IMR-90 (cell line): ENCODE measurements at regions not wholly inside any gene's neighbourhood (a gene's known extent, or its start where the extent isn't known, plus 50 kb on each side); places are given as distances from the start of the nearest gene placed in this dataset.

Experiments
- ATAC-seq: fragments of 200-7000 bp; cut with Tn5 transposase; 2 replicates; pipeline ENCODE4 v1.9.1; 2020; ENCODE audit warnings: low read depth, mild to moderate bottlenecking, moderate library complexity
- BruUV-seq: library from RNA; stranded (reverse); fragments of 400-500 nt; replicated peaks from 2 replicates; lab custom pipeline; 2021; lab: Mats Ljungman, UMichigan
- CTCF ChIA-PET: fragments of 300-600 bp; formaldehyde crosslinking; extraction: SDS; loops from one replicate; lab custom pipeline; 2021; ENCODE audit warnings: antibody characterized with exemption; lab: Yijun Ruan, JAX
- POLR2A ChIA-PET: fragments of 300-600 bp; sonication (Branson Sonifier 250); formaldehyde crosslinking; loops from one replicate; lab custom pipeline; 2022; ENCODE audit warnings: antibody characterized with exemption; ENCODE audit not compliant: unreplicated experiment; lab: Charles Lee
- DNase-seq: peaks from one replicate; pipeline ENCODE4 v3.0.0; 2013
- H2AFZ ChIP-seq: replicated peaks from 2 replicates; pipeline ENCODE3; 2013; ENCODE audit warnings: low read length, mild to moderate bottlenecking; ENCODE audit not compliant: poor library complexity
- H2AK5ac ChIP-seq: 2 replicates; pipeline ENCODE4 v1.6.1; 2013; ENCODE audit warnings: low read depth, low read length, inconsistent platforms
- H2AK9ac ChIP-seq: replicated peaks from 2 replicates; pipeline ENCODE3; 2013; ENCODE audit warnings: mild to moderate bottlenecking, low read depth, low read length, moderate library complexity; ENCODE audit not compliant: poor library complexity
- H2BK120ac ChIP-seq: 2 replicates; pipeline ENCODE4 v1.6.1; 2013; ENCODE audit warnings: low read depth, low read length, inconsistent platforms
- H2BK15ac ChIP-seq: 3 replicates; pipeline ENCODE4 v1.6.1; 2013; ENCODE audit warnings: low read depth, low read length, inconsistent platforms
- H2BK20ac ChIP-seq: 2 replicates; pipeline ENCODE4 v1.6.1; 2013; ENCODE audit warnings: low read depth, mild to moderate bottlenecking, inconsistent platforms, low read length, moderate library complexity
- H2BK5ac ChIP-seq: 2 replicates; pipeline ENCODE4 v1.6.1; 2013; ENCODE audit warnings: mild to moderate bottlenecking, low read depth, low read length, inconsistent platforms; ENCODE audit not compliant: poor library complexity, severe bottlenecking
- H3K14ac ChIP-seq: replicated peaks from 2 replicates; pipeline ENCODE4 v1.6.1; 2013; ENCODE audit warnings: low read depth, low read length, inconsistent platforms
- H3K18ac ChIP-seq: 2 replicates; pipeline ENCODE4 v1.6.1; 2013; ENCODE audit warnings: low read depth, low read length, control low read depth
- H3K23ac ChIP-seq: 2 replicates; pipeline ENCODE4 v1.6.1; 2013; ENCODE audit warnings: low read depth, low read length, inconsistent platforms
- H3K27ac ChIP-seq: 2 replicates; pipeline ENCODE4 v1.5.1; 2013; ENCODE audit warnings: mild to moderate bottlenecking, control low read depth, low read length; ENCODE audit not compliant: insufficient read depth
- H3K27me3 ChIP-seq: 2 replicates; pipeline ENCODE4 v1.6.1; 2013; ENCODE audit warnings: low read length; ENCODE audit not compliant: control insufficient read depth, insufficient read depth
- H3K36me3 ChIP-seq: 2 replicates; pipeline ENCODE4 v1.6.1; 2013; ENCODE audit warnings: low read length, mixed read lengths; ENCODE audit not compliant: control insufficient read depth, insufficient read depth
- H3K4ac ChIP-seq: 2 replicates; pipeline ENCODE4 v1.6.1; 2013; ENCODE audit warnings: low read depth, low read length, inconsistent platforms
- H3K4me1 ChIP-seq: 2 replicates; pipeline ENCODE4 v1.6.1; 2013; ENCODE audit warnings: low read length, mixed read lengths; ENCODE audit not compliant: control insufficient read depth, insufficient read depth
- H3K4me2 ChIP-seq: 2 replicates; pipeline ENCODE4 v1.6.1; 2013; ENCODE audit warnings: low read depth, mild to moderate bottlenecking, control low read depth, low read length, moderate library complexity
- H3K4me3 ChIP-seq: 2 replicates; pipeline ENCODE4 v1.5.1; 2013; ENCODE audit warnings: low read depth, mild to moderate bottlenecking, control low read depth, low read length, moderate library complexity; ENCODE audit not compliant: insufficient read depth
- H3K56ac ChIP-seq: 2 replicates; pipeline ENCODE4 v1.6.1; 2013; ENCODE audit warnings: low read length, inconsistent platforms; ENCODE audit not compliant: insufficient read depth; ENCODE audit errors: extremely low read depth
- H3K79me1 ChIP-seq, 2 experiments: 2 replicates each; pipeline ENCODE4 v1.6.1; 2013; ENCODE audit warnings: low read length in 2 of 2, inconsistent platforms in 1 of 2, low read depth in 1 of 2
- H3K9ac ChIP-seq: 2 replicates; pipeline ENCODE4 v1.6.1; 2013; ENCODE audit warnings: low read depth, low read length, control low read depth
- H3K9me1 ChIP-seq: 2 replicates; pipeline ENCODE4 v1.6.1; 2013; ENCODE audit warnings: low read length, inconsistent platforms; ENCODE audit not compliant: insufficient read depth
- H3K9me3 ChIP-seq: 2 replicates; pipeline ENCODE4 v1.6.1; 2013; ENCODE audit warnings: low read length; ENCODE audit not compliant: control insufficient read depth, insufficient read depth
- H4K20me1 ChIP-seq: 2 replicates; pipeline ENCODE4 v1.6.1; 2013; ENCODE audit warnings: low read length, inconsistent platforms; ENCODE audit not compliant: insufficient read depth
- H4K5ac ChIP-seq: 2 replicates; pipeline ENCODE4 v1.6.1; 2013; ENCODE audit warnings: mild to moderate bottlenecking, low read depth, low read length, control low read depth
- H4K8ac ChIP-seq, 2 experiments: 2 replicates each; pipeline ENCODE4 v1.6.1; 2013; ENCODE audit warnings: low read depth in 2 of 2, low read length in 2 of 2, control low read depth in 1 of 2, inconsistent platforms in 1 of 2
- H4K91ac ChIP-seq: 2 replicates; pipeline ENCODE4 v1.6.1; 2013; ENCODE audit warnings: low read depth, low read length, inconsistent platforms; ENCODE audit not compliant: insufficient read depth
- BHLHE40 ChIP-seq: fragments of 150-350 bp; IDR thresholded peaks from 2 replicates; pipeline ENCODE4 v1.6.1; 2016; ENCODE audit warnings: mild to moderate bottlenecking, low read depth, low read length
- CHD1 ChIP-seq: IDR thresholded peaks from 2 replicates; pipeline ENCODE4 v1.6.1; 2012; ENCODE audit warnings: low read depth, low read length, improper control_type of control experiment
- MAZ ChIP-seq: IDR thresholded peaks from 2 replicates; pipeline ENCODE4 v1.6.1; 2012; ENCODE audit warnings: low read depth, mild to moderate bottlenecking, low read length, improper control_type of control experiment, moderate library complexity, borderline replicate concordance
- NFE2L2 ChIP-seq: fragments of 150-350 bp; IDR thresholded peaks from 2 replicates; pipeline ENCODE4 v1.6.1; 2016; ENCODE audit warnings: low read depth, mild to moderate bottlenecking, low read length
- POLR2A ChIP-seq: IDR thresholded peaks from 2 replicates; pipeline ENCODE4 v1.6.1; 2012; ENCODE audit warnings: mild to moderate bottlenecking, low read depth, low read length
- RAD21 ChIP-seq: IDR thresholded peaks from 2 replicates; pipeline ENCODE4 v1.6.1; 2012; ENCODE audit warnings: low read length, improper control_type of control experiment
- RFX5 ChIP-seq: IDR thresholded peaks from 2 replicates; pipeline ENCODE4 v1.8.0; 2012; ENCODE audit warnings: low read depth, mild to moderate bottlenecking, low read length, moderate library complexity
- WGBS, 2 experiments: methylation state at CpG; one replicate each; pipeline versions ENCODE4 v1.1.5 to v1.1.7; 2013; ENCODE audit warnings: missing lambda C conversion rate in 2 of 2; ENCODE audit not compliant: insufficient read length in 1 of 2; ENCODE audit errors: extremely low coverage in 2 of 2; 5-methylcytosine and 5-hydroxymethylcytosine counted together
- dilution Hi-C: fragments of 300-500 bp; cut with HindIII; formaldehyde crosslinking; loops from one replicate; pipeline ENCODE4 v1.14.3; 2018; ENCODE audit warnings: low sequenced_read_pairs; ENCODE audit not compliant: unreplicated experiment
- in situ Hi-C: fragments of 300-500 bp; cut with MboI; formaldehyde crosslinking; loops from 3 replicates; pipeline ENCODE4 v1.14.3; 2019; ENCODE audit warnings: low sequenced_read_pairs, inconsistent platforms, mixed read lengths
- intact Hi-C: fragments of 100-400 bp; cut with micrococcal nuclease; formaldehyde crosslinking; loops from 2 replicates; pipeline ENCODE4 v1.10.0; 2022

- H2AFZ ChIP-seq: no peak overlapping the region
- no peak overlapping the region for H3K23ac ChIP-seq
- no peaks in the 10 kb centered on the region for H4K20me1 ChIP-seq
- H3K9ac ChIP-seq: no peak overlapping the region
- no TSS peak for BruUV-seq
- ChIA-PET CTCF (no interaction called here), POLR2A (no interaction called here)
- H2BK120ac ChIP-seq: no peak overlapping the region
- in situ Hi-C loops: no loop called here
- H3K79me1 ChIP-seq: no peaks in the 10 kb centered on the region
- no peak overlapping the region for H4K8ac ChIP-seq
- no peak overlapping the region for H3K4me2 ChIP-seq
- DNase-seq (no peak), ATAC-seq (no peak)
- no peaks in the 10 kb centered on the region for H3K36me3 ChIP-seq
- no peak overlapping the region for H2AK9ac ChIP-seq
- H3K27ac ChIP-seq: no peak overlapping the region
- H3K27me3 ChIP-seq: no peaks in the 10 kb centered on the region
- no CpG with 5 or more reads among the region's 2 CpGs for WGBS, 2 experiments
- H3K56ac ChIP-seq: no peak overlapping the region
- no peak overlapping the region for H2BK15ac ChIP-seq
- no peak overlapping the region for H3K4me3 ChIP-seq
- intact Hi-C loops: no loop called here
- H3K18ac ChIP-seq: no peak overlapping the region
- no peaks in the 10 kb centered on the region for H3K9me3 ChIP-seq
- H3K4me1 ChIP-seq: no peaks in the 10 kb centered on the region
- no peak overlapping the region for H4K91ac ChIP-seq
- no peak overlapping the region for H2BK20ac ChIP-seq
- dilution Hi-C loops: no loop called here
- no peak overlapping the region for H2AK5ac ChIP-seq
- no peak overlapping the region for H4K5ac ChIP-seq
- H2BK5ac ChIP-seq: no peak overlapping the region
- H3K4ac ChIP-seq: no peak overlapping the region
- H3K14ac ChIP-seq: no peak overlapping the region
- H3K9me1 ChIP-seq: no peaks in the 10 kb centered on the region
- no peak for TF ChIP-seq POLR2A
- TF ChIP-seq RAD21: no peak
- no peak for TF ChIP-seq BHLHE40
- no peak for TF ChIP-seq NFE2L2
- TF ChIP-seq CHD1: no peak
- no peak for TF ChIP-seq RFX5
- no peak for TF ChIP-seq MAZ
These were observed 220.1 kb downstream of the SREK1 start for GRCh38 chr5:66364186-66364585.
